ENCODE measurements at regions not wholly inside any gene's neighbourhood (a gene's known extent, or its start where the extent isn't known, plus 50 kb on each side); places are given as distances from the start of the nearest gene placed in this dataset.
"Not testable (repeated sequence)": the region's sequence is repeated elsewhere in the genome, so short reads cannot be mapped to it uniquely, and the experiment has no call there.

DNA sequence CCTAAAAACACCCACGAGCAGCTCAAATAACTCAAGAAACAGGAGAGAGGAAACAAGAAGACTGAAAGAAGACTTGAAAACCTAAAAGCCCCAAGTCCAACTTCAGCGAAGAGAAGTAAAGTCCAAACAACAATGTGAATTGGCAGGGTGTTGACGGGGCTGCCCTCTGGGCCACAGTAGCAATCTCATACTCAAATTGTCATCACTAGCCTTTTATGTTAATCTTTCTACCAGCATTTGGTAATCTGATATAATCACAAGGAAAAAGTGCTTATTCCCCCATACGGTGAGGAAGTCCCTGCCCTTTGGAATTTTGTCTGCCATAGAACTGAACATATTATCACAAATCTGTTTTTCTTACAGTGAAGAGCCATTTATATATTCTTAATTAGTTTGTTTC, 51.5 kb upstream of the IFNE start:
- no peak for ATAC-seq (ENCODE audit: low read depth)
- Mint-ChIP-seq H3K27ac (no peak overlapping the region), H3K36me3 (peaks cover 13% of the 10 kb centered on the region), H3K4me3 (no peak overlapping the region), H3K4me1 (no peaks in the 10 kb centered on the region), H3K27me3 (no peaks in the 10 kb centered on the region), H3K9me3 (peaks cover 8% of the 10 kb centered on the region)
- POLR2A ChIA-PET, result no interaction called here
- no peak for DNase-seq

DNA sequence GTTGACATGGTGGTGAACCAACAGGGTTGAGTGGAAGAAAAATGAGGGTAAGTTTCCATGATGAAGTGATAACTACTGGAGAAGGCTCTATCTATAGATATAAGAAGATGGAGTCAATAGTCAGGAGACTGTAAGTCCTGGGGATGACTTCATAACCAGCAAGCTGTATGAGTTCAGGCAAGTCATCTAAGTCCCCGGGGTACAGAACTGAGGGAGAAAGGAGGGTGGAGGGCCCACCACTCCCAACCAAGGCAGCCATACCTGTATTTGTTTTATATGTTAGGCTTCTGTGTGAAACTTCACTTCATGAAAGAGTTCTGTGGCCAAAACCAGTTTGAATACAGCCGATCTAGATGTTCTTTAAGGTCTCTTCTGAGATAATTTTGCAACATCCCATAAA, 53.3 kb upstream of the IFNE start:
- Mint-ChIP-seq H3K27me3 (no peaks in the 10 kb centered on the region), H3K4me1 (no peaks in the 10 kb centered on the region), H3K27ac (no peak overlapping the region), H3K4me3 (no peak overlapping the region), H3K36me3 (peaks cover 7% of the 10 kb centered on the region), H3K9me3 (peaks cover 6% of the 10 kb centered on the region)
- POLR2A ChIA-PET, result no interaction called here
- no peak for ATAC-seq (ENCODE audit: low read depth)
- DNase-seq, result no peak

GRCh38 chr9:21542787-21543186, 60.7 kb upstream of the IFNE start:
- H3K36me3 Mint-ChIP-seq, result peaks cover 12% of the 10 kb centered on the region
- peaks cover 7% of the 10 kb centered on the region for H3K9me3 Mint-ChIP-seq
- peaks cover 2% of the 10 kb centered on the region for H3K4me1 Mint-ChIP-seq
- no peak overlapping the region for H3K27ac Mint-ChIP-seq
- H3K27me3 Mint-ChIP-seq, result no peaks in the 10 kb centered on the region
- POLR2A ChIA-PET, result no interaction called here
- DNase-seq, result no peak
- ATAC-seq (ENCODE audit: low read depth), result no peak
- H3K4me3 Mint-ChIP-seq, result no peak overlapping the region

- peaks cover 12% of the 10 kb centered on the region for H3K36me3 Mint-ChIP-seq
- peaks cover 2% of the 10 kb centered on the region for H3K4me1 Mint-ChIP-seq
- ATAC-seq (ENCODE audit: low read depth), result no peak
- peaks cover 7% of the 10 kb centered on the region for H3K9me3 Mint-ChIP-seq
- POLR2A ChIA-PET, result no interaction called here
- DNase-seq, result no peak
- H3K27me3 Mint-ChIP-seq, result no peaks in the 10 kb centered on the region
- H3K4me3 Mint-ChIP-seq, result no peak overlapping the region
- H3K27ac Mint-ChIP-seq, result no peak overlapping the region
Measured at GRCh38 chr9:21543187-21543586, 61.1 kb upstream of the IFNE start.

- POLR2A ChIA-PET; DNase-seq; H3K27ac Mint-ChIP-seq; ATAC-seq (ENCODE audit: low read depth); H3K9me3 Mint-ChIP-seq; H3K4me1 Mint-ChIP-seq; H3K4me3 Mint-ChIP-seq; H3K27me3 Mint-ChIP-seq: not testable (repeated sequence)
- peaks cover 14% of the 10 kb centered on the region for H3K36me3 Mint-ChIP-seq
Measured at GRCh38 chr9:21543816-21544215, 61.7 kb upstream of the IFNE start.

- H3K9me3 Mint-ChIP-seq, result peaks cover 7% of the 10 kb centered on the region
- H3K36me3 Mint-ChIP-seq, result peaks cover 17% of the 10 kb centered on the region
- H3K4me3 Mint-ChIP-seq, result no peak overlapping the region
- peaks cover 13% of the 10 kb centered on the region for H3K4me1 Mint-ChIP-seq
- H3K27ac Mint-ChIP-seq, result no peak overlapping the region
- ATAC-seq (ENCODE audit: low read depth), result no peak
- POLR2A ChIA-PET, result no interaction called here
- DNase-seq, result no peak
- no peaks in the 10 kb centered on the region for H3K27me3 Mint-ChIP-seq
Measured at GRCh38 chr9:21546949-21547348, 64.8 kb upstream of the IFNE start.

DNA sequence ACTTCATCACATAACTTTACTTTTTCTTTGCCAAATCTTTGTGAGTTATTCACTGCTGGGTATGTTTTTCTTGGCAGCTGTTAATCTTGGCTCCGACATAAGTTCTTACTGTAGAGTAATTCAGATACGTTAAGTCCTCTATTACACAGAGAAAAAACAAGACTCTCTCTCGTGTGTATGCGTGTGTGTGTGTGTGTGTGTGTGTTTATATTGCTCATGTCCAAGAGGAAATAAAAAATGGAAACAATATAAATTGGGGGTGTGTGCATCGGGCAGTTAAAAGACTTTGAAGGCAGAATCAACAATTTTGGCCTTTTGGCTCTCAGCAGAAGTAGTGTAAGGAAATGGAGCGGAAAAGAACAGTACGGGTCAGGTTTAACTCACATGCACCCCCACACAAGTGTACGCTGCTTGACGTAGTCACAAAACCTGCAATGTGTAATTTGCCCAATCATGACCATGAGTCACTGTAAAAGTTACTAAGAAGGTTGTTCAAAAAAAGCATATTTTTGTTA, 67.2 kb upstream of the IFNE start:
- Mint-ChIP-seq H3K36me3 (peaks cover 9% of the 10 kb centered on the region), H3K4me3 (no peak overlapping the region), H3K4me1 (peaks cover 16% of the 10 kb centered on the region), H3K27ac (no peak overlapping the region), H3K9me3 (peaks cover 2% of the 10 kb centered on the region), H3K27me3 (no peaks in the 10 kb centered on the region)
- POLR2A ChIA-PET, result no interaction called here
- DNase-seq (no peak), ATAC-seq (ENCODE audit: low read depth) (no peak)

DNA sequence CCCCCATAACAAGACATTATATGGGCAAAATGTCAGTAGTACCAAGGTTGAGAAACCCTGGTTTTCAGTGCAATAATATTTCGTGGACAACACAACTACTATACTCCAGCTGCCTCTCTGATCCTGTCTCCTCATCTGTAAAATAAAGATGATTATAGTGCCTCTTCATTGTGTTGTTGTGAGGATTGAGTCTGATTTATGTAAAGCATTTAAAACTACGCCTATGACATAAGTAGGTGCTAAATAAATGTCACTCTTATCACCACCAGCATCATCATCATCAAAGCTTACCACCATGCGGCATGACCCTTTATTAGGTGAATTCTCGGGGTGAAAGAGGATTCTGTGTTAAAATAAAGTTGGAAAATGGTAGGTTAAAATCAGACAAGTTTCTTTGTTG, 67.8 kb upstream of the IFNE start:
- H3K27me3 Mint-ChIP-seq, result no peaks in the 10 kb centered on the region
- H3K36me3 Mint-ChIP-seq, result peaks cover 5% of the 10 kb centered on the region
- no peak overlapping the region for H3K27ac Mint-ChIP-seq
- no peaks in the 10 kb centered on the region for H3K9me3 Mint-ChIP-seq
- peaks cover 17% of the 10 kb centered on the region for H3K4me1 Mint-ChIP-seq
- H3K4me3 Mint-ChIP-seq, result no peak overlapping the region
- DNase-seq (no peak), ATAC-seq (ENCODE audit: low read depth) (no peak)
- POLR2A ChIA-PET, result no interaction called here

- no peak overlapping the region for H3K27ac Mint-ChIP-seq
- ATAC-seq (ENCODE audit: low read depth) (no peak), DNase-seq (no peak)
- H3K9me3 Mint-ChIP-seq, result no peaks in the 10 kb centered on the region
- POLR2A ChIA-PET, result no interaction called here
- no peak overlapping the region for H3K4me3 Mint-ChIP-seq
- H3K36me3 Mint-ChIP-seq, result peaks cover 5% of the 10 kb centered on the region
- H3K4me1 Mint-ChIP-seq, result peaks cover 18% of the 10 kb centered on the region
- no peaks in the 10 kb centered on the region for H3K27me3 Mint-ChIP-seq
Measured at GRCh38 chr9:21550392-21550791, 68.3 kb upstream of the IFNE start.

- H3K27me3 Mint-ChIP-seq, result no peaks in the 10 kb centered on the region
- H3K4me1 Mint-ChIP-seq, result peaks cover 18% of the 10 kb centered on the region
- ATAC-seq (ENCODE audit: low read depth) (no peak), DNase-seq (no peak)
- POLR2A ChIA-PET, result no interaction called here
- H3K9me3 Mint-ChIP-seq, result no peaks in the 10 kb centered on the region
- H3K36me3 Mint-ChIP-seq, result peaks cover 5% of the 10 kb centered on the region
- H3K4me3 Mint-ChIP-seq, result no peak overlapping the region
- H3K27ac Mint-ChIP-seq, result no peak overlapping the region
Measured at GRCh38 chr9:21551401-21551800, 69.3 kb upstream of the IFNE start.

DNA sequence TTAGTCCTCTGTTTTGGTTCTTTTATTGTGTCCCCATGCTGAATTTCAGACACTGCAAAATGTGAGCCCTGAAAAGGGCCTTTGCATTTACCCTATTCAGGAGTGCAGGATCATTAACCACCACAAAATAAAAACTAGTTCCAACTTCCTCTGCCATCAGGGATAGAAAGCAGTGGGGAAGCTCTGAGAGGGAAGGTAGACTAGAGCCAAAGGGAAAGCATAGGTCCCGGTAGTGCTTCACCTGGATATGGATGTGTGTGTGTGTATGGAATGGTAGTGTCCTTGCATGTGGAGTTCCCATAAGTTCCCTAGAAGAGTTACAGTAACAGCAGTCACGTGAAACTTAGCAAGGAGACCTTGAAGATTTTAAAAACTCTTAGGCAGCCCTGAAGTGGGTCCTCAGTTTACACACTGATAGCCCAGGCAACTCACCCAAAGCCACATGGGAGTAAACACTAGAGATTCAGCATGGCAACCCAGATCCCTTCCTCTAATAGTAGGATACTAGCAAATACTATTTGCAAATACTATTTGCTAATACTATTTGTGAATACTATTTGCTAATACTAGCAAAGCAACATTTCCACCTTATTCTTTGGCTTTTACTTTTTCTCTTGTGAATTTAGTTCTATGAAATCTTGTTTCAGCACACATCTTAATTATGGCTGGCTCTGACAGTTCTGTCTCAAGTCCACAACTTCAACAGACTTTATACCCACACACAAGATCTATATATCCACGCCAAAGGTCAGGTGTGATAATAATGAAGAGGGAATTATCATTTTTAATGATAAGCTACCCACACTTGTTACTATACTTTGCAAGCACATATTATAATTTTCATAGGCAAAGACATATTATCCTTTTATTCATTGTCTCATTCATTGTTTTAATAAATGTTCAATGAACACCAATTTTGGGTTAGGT, 70.4 kb upstream of the IFNE start:
- H3K4me3 Mint-ChIP-seq, result no peak overlapping the region
- H3K27ac Mint-ChIP-seq, result no peak overlapping the region
- no peak for DNase-seq
- H3K4me1 Mint-ChIP-seq, result peaks cover 20% of the 10 kb centered on the region
- peaks cover 5% of the 10 kb centered on the region for H3K36me3 Mint-ChIP-seq
- no peak for ATAC-seq (ENCODE audit: low read depth)
- H3K9me3 Mint-ChIP-seq, result no peaks in the 10 kb centered on the region
- POLR2A ChIA-PET, result no interaction called here
- peaks cover 2% of the 10 kb centered on the region for H3K27me3 Mint-ChIP-seq

- Mint-ChIP-seq H3K4me3 (no peak overlapping the region), H3K9me3 (no peaks in the 10 kb centered on the region), H3K4me1 (peaks cover 24% of the 10 kb centered on the region), H3K36me3 (peaks cover 5% of the 10 kb centered on the region), H3K27me3 (peaks cover 7% of the 10 kb centered on the region), H3K27ac (no peak overlapping the region)
- ATAC-seq (ENCODE audit: low read depth), result no peak
- POLR2A ChIA-PET, result no interaction called here
- no peak for DNase-seq
Measured at GRCh38 chr9:21553441-21553840, 71.3 kb upstream of the IFNE start.

GRCh38 chr9:21554813-21555212, 72.7 kb upstream of the IFNE start:
- Mint-ChIP-seq H3K27ac (no peak overlapping the region), H3K36me3 (no peaks in the 10 kb centered on the region), H3K4me3 (no peak overlapping the region), H3K27me3 (peaks cover 8% of the 10 kb centered on the region), H3K9me3 (no peaks in the 10 kb centered on the region), H3K4me1 (peaks cover 27% of the 10 kb centered on the region)
- DNase-seq, result no peak
- ATAC-seq (ENCODE audit: low read depth), result no peak
- POLR2A ChIA-PET, result no interaction called here

DNA sequence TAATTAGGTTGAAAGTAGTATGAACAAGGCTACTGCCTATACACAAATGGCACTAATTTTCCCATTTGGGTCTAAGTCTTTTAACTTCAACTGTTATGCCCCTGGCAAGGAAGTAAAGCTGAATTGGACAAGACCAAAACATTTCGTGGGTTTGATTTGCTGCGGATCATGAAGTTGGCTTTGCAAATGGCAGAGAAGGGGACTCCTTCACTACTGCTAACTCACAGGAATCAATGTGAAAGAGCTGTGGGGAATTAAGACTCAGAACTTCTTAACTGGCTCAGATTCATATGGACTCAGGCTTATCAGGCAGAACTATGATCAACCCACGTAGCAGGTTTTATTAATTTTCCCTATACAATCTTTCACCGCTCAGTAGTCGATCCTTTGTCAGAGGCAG, 73.8 kb upstream of the IFNE start:
- Mint-ChIP-seq H3K4me3 (no peak overlapping the region), H3K27ac (no peak overlapping the region), H3K27me3 (peaks cover 11% of the 10 kb centered on the region), H3K36me3 (no peaks in the 10 kb centered on the region), H3K4me1 (peaks cover 24% of the 10 kb centered on the region), H3K9me3 (no peaks in the 10 kb centered on the region)
- POLR2A ChIA-PET, result no interaction called here
- no peak for DNase-seq
- ATAC-seq (ENCODE audit: low read depth), result no peak
